MM.1S (cell line): ENCODE measurements at regions not wholly inside any gene's neighbourhood (a gene's known extent, or its start where the extent isn't known, plus 50 kb on each side); places are given as distances from the start of the nearest gene placed in this dataset.

Source experiments
- EZH2 ChIP-seq: fragments of 300-600 bp; sonication (generic); optimal IDR thresholded peaks from 2 replicates; pipeline ENCODE3; 2017; ENCODE audit warnings: low read depth, mild to moderate bottlenecking, antibody characterized with exemption, low read length, mixed read lengths
- EZH2phosphoT487 ChIP-seq: fragments of 300-600 bp; sonication (generic); IDR thresholded peaks from 2 replicates; pipeline ENCODE4 v1.6.1; 2018; ENCODE audit warnings: antibody characterized with exemption, low read length
- TF ChIP-seq, protein P1 (sequence below): fragments of 300-600 bp; sonication (generic); IDR thresholded peaks from 2 replicates; pipeline ENCODE4 v1.5.1; 2016; ENCODE audit warnings: antibody characterized with exemption, low read length, mixed read lengths

DNA sequence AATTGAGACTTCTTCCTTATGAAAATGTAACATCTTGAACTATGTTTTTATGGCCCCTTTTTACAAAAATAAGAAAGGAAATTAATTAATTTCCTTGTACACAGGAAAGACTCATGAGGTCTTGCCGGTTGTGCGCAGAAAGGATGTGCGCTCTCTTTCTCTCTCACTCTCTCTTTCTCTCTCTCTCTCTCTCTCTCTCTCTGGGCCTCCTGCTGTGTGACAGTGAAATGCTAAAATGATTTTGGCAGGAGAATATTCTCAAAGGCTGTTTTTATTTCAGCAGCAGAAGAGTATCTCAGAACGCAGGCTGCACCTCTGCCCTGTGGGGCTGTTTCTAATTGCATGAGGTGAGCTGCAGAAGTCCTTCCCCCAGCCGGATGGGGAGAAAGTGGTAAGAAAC is 349.0 kb downstream of the MID1IP1 start:
- TF ChIP-seq EZH2, result no peak
- TF ChIP-seq, protein P1, sequence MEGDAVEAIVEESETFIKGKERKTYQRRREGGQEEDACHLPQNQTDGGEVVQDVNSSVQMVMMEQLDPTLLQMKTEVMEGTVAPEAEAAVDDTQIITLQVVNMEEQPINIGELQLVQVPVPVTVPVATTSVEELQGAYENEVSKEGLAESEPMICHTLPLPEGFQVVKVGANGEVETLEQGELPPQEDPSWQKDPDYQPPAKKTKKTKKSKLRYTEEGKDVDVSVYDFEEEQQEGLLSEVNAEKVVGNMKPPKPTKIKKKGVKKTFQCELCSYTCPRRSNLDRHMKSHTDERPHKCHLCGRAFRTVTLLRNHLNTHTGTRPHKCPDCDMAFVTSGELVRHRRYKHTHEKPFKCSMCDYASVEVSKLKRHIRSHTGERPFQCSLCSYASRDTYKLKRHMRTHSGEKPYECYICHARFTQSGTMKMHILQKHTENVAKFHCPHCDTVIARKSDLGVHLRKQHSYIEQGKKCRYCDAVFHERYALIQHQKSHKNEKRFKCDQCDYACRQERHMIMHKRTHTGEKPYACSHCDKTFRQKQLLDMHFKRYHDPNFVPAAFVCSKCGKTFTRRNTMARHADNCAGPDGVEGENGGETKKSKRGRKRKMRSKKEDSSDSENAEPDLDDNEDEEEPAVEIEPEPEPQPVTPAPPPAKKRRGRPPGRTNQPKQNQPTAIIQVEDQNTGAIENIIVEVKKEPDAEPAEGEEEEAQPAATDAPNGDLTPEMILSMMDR, result no peak
- TF ChIP-seq EZH2phosphoT487, result no peak
